Activated CD8-positive, alpha-beta memory T cell treated with anti-CD3 and anti-CD28 coated beads for 4 hours (primary cell): ENCODE measurements at regions not wholly inside any gene's neighbourhood (a gene's known extent, or its start where the extent isn't known, plus 50 kb on each side); places are given as distances from the start of the nearest gene placed in this dataset.

Experiments
- DNase-seq, 2 donors: peaks; one replicate each; pipeline ENCODE4 v3.0.0-alpha.2; 2020; ENCODE audit warnings: low read depth in 2 of 2

DNA sequence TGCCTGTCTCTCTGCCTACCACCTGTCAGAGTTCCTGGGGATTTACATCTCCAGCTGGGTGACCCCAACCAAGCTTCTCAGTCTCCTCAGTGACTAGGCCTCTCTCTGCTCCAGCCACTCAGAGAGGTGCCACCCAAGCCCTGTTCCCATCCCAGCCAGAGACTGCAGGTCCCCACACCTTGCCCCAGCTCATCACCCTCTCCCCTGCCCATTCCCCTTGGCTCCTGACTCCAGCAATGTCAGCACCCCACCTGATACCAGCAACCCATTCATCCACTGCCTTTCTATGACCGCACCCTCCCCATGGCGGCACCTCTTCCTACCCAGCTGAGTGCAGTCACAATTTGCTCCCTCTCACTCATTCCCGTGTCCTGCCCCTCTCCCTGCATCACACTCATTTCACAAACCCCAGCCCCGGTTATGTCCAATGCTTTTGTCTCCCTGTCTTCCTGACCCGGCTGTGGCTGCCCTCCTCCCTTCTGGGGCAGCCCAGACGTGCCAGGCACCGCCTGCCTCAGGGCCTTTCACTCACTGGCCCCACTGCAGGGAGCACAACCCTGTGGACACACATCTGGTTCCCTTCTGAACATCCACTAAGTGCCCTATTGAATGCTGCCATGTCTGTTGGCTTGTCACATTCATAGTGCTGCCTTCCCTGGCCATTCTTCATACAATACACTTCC is 494.8 kb upstream of the HS6ST1 start:
- no peak for DNase-seq

DNA sequence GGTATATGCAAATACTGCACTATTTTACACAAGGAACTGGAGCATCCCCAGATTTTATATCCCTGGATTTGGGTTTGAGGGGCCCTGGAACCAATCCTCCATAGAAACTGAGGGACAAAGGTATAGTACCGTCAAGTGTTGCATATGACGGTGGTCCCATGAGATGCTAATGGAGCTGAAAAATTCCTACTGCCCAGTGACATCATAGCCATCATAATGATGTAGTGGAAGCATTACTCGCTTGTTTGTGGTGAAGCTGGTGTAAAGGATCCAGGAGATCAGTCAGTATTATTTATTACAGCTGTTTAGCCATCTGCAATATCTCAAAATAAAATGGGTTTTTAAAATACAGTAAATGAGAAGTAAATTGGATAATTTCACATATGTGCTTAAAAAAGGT is 496.6 kb upstream of the HS6ST1 start:
- no peak for DNase-seq

DNA sequence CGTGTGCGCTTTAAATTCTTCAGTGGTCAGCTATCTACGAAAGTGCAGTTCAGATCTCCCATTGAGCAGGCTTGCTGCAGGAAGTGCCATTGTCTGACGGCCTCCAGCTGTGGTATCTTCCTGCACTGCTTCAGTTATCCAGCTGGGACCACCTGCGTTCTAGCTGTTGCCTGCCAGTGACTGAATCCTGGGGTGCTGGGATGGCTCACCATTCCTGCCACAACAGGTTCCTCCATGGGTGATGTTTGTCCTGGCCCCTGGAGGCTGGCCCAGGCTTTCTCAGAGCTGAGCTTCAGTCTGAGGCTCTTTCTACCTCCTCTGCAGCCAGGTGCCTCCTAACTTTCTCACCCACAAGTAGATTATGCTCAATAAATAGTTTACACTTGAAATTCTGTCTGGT is 498.5 kb upstream of the HS6ST1 start:
- DNase-seq: no peak

DNA sequence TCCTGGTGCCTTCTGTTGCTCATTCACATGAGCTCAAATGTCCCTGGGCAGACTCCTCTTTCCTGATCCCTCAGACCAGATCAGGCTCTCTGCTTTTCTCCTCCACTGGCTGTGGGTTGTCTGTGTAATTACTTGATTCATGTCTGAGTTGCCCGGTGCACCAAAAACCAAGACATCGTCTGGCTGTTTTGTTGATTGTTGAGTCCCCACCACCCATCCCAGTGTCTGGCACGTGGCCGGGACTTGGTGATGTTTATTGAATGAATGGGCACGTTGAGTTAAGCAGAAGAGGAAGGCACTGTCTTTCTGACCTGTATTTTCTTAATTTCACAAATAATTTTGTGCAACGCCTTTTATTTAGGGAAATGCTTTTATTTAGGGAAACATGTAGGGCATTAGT is 499.1 kb upstream of the HS6ST1 start:
- DNase-seq: no peak

- DNase-seq: no peak
These were observed 499.6 kb upstream of the HS6ST1 start for GRCh38 chr2:128818248-128818647.

DNA sequence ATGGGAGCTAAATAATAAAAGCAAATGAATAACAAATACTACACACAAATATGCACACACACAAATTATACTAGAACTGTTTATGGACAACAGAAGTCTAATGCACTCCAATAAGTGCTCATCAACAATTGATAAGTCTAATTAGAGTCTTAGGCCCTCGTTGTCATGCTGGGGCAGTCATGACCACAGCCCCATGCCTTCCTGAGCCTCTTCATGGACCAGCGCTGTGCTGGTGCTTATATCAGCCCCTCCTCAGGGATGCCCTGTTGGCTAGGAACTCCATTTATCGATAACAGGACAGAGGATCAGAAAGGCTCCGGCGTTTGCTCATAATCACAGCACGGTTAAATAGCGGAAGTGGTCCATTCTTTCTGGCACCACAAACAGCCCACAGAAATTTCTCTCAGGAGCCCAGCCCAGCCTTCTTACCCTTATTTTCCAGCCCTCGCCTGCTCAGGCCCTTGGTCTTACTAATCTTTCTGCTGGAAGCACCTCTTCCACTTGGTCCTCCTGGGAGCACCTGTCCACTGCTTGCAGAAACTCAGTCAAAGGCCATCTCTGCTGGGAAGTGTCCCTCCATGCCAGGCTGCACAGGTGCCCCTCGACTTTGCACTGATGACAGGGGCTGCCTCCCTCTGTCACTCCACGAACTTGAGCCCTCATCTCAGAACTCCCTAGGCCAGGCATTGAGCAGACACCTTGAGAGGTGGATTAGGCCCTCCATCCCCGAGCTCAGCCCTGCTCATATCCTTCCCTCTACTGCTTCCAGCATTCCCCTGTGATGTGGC is 500.2 kb upstream of the HS6ST1 start:
- no peak for DNase-seq

GRCh38 chr2:128820452-128820851 is 501.8 kb upstream of the HS6ST1 start:
- no peak for DNase-seq

DNA sequence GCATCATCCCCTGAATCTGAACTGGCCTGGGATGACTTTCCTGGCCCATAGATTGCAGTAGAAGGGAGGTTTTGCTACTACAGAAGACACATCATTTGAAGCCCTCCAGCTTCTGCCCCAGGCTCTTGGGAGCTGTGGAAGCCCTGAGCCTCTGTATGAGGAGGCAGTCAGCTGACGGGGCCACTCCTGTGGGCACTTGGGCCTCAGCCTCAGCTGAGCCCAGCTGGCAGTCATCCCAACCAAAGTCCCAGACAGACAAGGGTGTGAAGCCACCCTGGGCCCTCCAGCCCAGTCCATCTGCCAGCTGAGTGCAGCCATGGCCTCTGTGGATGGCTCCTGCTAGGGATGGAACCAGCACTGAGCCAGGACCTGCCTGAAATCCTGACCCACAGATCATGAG is 502.3 kb upstream of the HS6ST1 start:
- DNase-seq: no peak

DNA sequence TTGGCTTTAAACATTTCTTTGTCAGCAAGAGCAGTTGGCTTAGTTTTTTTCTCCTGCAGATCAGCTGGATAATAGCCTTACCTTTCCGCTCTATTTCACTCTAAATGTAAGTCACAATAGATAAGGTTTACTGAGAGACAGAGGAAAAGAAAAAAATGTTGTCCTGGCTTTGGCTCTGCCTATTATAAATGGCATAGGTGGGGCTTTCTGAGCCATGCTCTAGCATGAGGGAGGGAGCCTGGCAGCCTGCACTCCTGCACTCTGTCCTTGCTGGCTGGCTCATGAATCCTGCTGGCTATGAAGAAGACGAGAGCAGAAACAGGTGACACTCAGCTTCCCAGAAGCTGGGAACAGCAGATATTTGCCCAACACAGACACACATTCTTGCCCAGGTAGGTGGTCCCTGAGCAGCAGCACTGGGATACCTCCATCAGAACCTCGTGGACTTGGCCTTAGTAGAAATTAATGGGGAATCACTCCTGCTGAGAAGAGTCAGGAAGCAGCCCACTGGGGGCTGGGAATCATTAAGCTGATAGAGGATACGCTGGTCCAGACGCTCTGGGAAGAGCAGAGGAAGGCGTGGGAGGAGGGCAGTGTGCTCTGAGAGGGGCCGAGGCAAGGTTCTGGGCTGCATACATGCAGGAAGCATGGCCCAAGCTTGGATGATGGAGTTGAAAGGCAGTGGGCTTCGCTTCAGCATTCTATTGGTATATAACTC is 514.4 kb upstream of the HS6ST1 start:
- no peak for DNase-seq

- DNase-seq: no peak
These were observed 515.0 kb upstream of the HS6ST1 start for GRCh38 chr2:128833664-128834027.

DNA sequence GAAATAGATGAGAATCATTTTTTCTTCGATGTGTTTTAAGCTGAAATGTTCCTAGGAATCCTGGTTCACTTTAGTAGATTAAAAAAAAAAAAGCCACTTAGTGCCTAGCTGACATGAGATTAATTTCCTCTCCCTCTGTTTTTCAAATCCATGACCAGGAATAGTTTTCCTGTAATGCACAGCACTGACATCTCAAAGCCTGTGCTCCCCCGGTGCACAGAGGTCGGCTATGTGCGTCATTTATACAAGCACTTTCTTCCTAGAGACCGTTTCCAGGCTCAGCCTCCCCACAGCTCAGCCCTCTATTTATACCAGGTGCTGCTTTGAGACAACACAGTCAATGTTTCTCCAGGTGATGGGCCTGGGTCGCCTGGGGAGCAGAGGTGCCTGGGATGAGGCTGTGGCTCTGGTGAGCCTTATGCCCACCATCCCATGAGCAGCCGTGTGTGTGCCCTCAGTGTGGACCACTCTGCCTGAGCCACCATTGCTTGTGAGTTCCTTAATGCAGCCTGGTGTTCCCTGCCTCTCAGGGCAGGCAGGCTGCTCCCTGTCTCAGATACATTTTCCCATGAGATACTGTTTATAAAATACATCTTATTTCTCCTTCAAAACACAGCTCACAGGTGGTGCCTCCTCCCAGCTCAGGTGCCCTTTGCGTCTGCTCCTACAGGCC is 515.7 kb upstream of the HS6ST1 start:
- no peak for DNase-seq

DNA sequence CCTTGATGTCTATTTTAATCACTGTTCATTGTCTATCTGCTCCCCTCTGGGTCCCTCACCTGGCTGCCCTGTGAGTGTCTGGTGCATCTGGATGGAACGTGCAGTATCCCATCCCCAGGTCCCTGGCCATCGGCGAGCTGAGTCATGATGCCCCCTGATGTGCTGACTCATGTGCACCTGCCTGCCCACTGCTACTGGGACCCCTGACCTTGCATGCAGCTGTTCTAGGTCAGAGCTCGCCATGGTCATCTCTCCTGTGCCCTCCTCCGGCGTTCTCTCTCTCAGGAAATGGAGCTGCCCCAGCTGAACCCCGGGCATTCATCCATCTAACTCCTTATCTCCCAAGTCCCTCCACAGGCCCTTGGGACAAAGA is 516.2 kb upstream of the HS6ST1 start:
- no peak for DNase-seq

DNA sequence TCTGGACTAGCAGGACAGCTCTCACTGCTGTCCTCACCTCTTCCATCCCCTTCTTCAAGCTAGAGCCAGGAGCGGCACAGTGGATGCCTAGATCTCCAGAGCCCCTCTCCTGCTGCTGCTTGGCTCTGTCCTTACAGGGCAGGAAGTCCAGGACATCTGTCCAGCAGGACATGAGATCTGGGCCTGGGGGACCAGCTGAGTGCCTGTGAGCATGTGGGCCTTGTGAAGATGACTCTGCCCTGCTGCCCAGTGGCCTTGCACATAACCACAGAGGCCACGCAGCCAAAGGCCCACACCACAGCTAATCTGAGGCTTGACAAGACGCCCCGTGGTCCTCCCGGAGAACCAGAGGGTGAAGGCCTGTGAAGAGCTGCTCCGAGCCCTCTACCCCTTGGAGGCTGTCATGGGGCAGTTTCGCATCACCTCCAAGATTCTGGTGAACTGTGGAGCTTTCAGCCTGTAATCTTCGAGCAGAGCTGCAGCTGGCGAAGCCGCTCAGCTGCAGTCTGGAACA is 516.7 kb upstream of the HS6ST1 start:
- no peak for DNase-seq

DNA sequence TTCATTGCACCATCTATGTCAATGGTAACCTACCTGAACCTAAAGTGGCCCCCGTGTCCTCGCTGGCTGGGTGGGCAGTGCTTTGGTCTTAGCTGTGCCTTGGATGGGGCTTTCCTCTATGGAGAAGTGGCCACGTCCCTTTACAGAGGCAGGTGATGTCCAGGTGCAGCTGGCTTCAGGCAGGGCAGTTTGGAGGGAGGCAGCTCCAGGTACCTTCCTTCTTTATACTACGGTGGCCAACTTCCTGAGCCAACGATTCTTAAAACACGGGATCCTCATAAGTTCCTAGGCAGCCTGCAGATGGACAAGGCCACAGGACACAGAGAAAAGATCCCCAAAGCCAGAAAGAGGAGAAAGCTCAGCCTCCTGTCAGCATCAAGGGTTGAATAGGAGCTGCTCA is 517.3 kb upstream of the HS6ST1 start:
- no peak for DNase-seq

GRCh38 chr2:128836559-128837100 is 518.0 kb upstream of the HS6ST1 start:
- no peak for DNase-seq

- DNase-seq: no peak
These were observed 519.6 kb upstream of the HS6ST1 start for GRCh38 chr2:128838244-128838643.

DNA sequence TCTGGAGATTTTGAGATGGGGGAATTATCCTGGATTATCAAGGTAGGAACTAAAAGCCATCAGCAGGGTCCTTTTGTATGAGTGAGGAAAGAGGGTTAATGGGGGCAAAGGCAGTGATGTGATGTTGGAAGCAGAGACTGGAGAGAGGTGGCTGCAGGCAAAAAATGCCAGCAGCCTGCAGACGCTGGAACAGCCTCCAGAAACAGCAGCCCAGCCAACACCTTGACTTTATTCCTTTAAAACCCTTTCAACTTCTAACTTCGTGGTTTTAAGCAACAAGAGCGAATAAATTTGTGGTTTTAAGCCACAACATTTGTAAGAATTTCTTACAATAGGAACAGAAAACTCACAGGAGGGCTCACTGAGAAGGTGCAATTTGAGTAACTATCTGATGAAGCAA is 523.1 kb upstream of the HS6ST1 start:
- DNase-seq: no peak

- no peak for DNase-seq
These were observed 548.6 kb upstream of the HS6ST1 start for GRCh38 chr2:128867311-128867710.

GRCh38 chr2:128867936-128868636 is 549.4 kb upstream of the HS6ST1 start:
- no peak for DNase-seq

- DNase-seq: no peak
These were observed 550.3 kb upstream of the HS6ST1 start for GRCh38 chr2:128868686-128869551.
